Suprapubic skin (tissue), 3 donors: ENCODE measurements at regions not wholly inside any gene's neighbourhood (a gene's known extent, or its start where the extent isn't known, plus 50 kb on each side); places are given as distances from the start of the nearest gene placed in this dataset.

Experiments
- POLR2AphosphoS5 ChIP-seq, 3 donors: sonication (generic); formaldehyde crosslinking; IDR thresholded peaks; one replicate each; pipeline ENCODE4 v1.6.1; 2017; ENCODE audit warnings: antibody characterized with exemption in 3 of 3
- TF ChIP-seq, protein P1 (sequence below), 2 donors: fragments of 200-600 bp in 1 of 2; fragments of 450-650 bp in 1 of 2; sonication (generic) in 1 of 2; IDR thresholded peaks; one replicate each; pipeline ENCODE4 v1.5.1; 2016 to 2019; ENCODE audit warnings: antibody characterized with exemption in 2 of 2, mild to moderate bottlenecking in 1 of 2, moderate library complexity in 1 of 2

DNA sequence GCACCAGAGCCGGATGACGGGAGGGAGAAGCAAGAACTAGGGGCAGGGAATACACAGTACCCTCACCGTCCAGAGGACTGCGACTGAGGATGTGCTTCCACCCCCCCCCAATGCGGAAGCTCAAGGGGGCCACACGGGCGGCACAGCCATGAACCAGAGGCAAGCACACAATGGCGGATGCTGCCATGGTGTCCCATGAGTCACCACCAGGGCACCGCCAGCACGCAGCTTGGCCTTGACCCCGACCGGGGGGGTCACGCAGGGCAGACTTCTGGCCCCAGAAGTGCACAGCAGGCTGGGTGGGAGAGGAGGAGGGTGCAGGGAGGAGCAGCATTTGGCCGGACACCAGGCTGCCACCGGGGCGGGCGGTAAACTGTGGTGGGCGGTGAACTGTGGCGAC lies 83.5 kb upstream of the ZNF254 start:
- TF ChIP-seq POLR2AphosphoS5 (IDR thresholded peaks at IDR 0.05), result no peak
- TF ChIP-seq, protein P1, sequence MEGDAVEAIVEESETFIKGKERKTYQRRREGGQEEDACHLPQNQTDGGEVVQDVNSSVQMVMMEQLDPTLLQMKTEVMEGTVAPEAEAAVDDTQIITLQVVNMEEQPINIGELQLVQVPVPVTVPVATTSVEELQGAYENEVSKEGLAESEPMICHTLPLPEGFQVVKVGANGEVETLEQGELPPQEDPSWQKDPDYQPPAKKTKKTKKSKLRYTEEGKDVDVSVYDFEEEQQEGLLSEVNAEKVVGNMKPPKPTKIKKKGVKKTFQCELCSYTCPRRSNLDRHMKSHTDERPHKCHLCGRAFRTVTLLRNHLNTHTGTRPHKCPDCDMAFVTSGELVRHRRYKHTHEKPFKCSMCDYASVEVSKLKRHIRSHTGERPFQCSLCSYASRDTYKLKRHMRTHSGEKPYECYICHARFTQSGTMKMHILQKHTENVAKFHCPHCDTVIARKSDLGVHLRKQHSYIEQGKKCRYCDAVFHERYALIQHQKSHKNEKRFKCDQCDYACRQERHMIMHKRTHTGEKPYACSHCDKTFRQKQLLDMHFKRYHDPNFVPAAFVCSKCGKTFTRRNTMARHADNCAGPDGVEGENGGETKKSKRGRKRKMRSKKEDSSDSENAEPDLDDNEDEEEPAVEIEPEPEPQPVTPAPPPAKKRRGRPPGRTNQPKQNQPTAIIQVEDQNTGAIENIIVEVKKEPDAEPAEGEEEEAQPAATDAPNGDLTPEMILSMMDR (IDR thresholded peaks at IDR 0.05), result no peak
